HG03457 (cell line): ENCODE measurements at regions not wholly inside any gene's neighbourhood (a gene's known extent, or its start where the extent isn't known, plus 50 kb on each side); places are given as distances from the start of the nearest gene placed in this dataset.

Source experiments
- ATAC-seq: cut with Tn5 transposase; IDR thresholded peaks from one replicate; pipeline ENCODE4 v1.9.1; 2021; ENCODE audit warnings: moderate number of reproducible peaks; ENCODE audit not compliant: unreplicated experiment

- no peak for ATAC-seq
Measured at GRCh38 chr12:103093499-103094106, 136.1 kb downstream of the ASCL1 start.

- ATAC-seq = no peak
Measured at GRCh38 chr12:103097496-103097895, 140.0 kb downstream of the ASCL1 start.

GRCh38 chr12:103100257-103100831 lies 142.9 kb downstream of the ASCL1 start:
- ATAC-seq = no peak

- ATAC-seq = peak; percentile 64
Measured at GRCh38 chr12:103102225-103102744, 144.8 kb downstream of the ASCL1 start.

- peak; percentile 44 for ATAC-seq
Measured at GRCh38 chr12:103105971-103106597, 148.6 kb downstream of the ASCL1 start.

GRCh38 chr12:103109861-103110260 lies 152.4 kb downstream of the ASCL1 start:
- ATAC-seq = no peak

GRCh38 chr12:103114296-103115055 lies 157.0 kb downstream of the ASCL1 start:
- peak; percentile 91 for ATAC-seq

- no peak for ATAC-seq
Measured at GRCh38 chr12:103128862-103129501, 171.5 kb downstream of the ASCL1 start.

GRCh38 chr12:103130564-103130963 lies 173.1 kb downstream of the ASCL1 start:
- no peak for ATAC-seq

- ATAC-seq = no peak
Measured at GRCh38 chr12:103138538-103138937, 181.1 kb downstream of the ASCL1 start.

GRCh38 chr12:103139876-103140275 lies 182.4 kb downstream of the ASCL1 start:
- no peak for ATAC-seq

- no peak for ATAC-seq
Measured at GRCh38 chr12:103140286-103140685, 182.8 kb downstream of the ASCL1 start.

- no peak for ATAC-seq
Measured at GRCh38 chr12:103144278-103144677, 186.8 kb downstream of the ASCL1 start.

GRCh38 chr12:103160622-103161021 lies 203.1 kb downstream of the ASCL1 start:
- no peak for ATAC-seq

- ATAC-seq = no peak
Measured at GRCh38 chr12:103161582-103162362, 204.3 kb downstream of the ASCL1 start.

GRCh38 chr12:103166949-103167348 lies 209.5 kb downstream of the ASCL1 start:
- ATAC-seq = no peak

GRCh38 chr12:103172447-103173112 lies 215.1 kb downstream of the ASCL1 start:
- ATAC-seq = no peak

GRCh38 chr12:103175625-103176024 lies 218.2 kb downstream of the ASCL1 start:
- ATAC-seq = no peak

- no peak for ATAC-seq
Measured at GRCh38 chr12:103177639-103178255, 220.3 kb downstream of the ASCL1 start.
